H9 (cell line): ENCODE measurements at regions not wholly inside any gene's neighbourhood (a gene's known extent, or its start where the extent isn't known, plus 50 kb on each side); places are given as distances from the start of the nearest gene placed in this dataset.

ENCODE experiments used
- DNase-seq: peaks from one replicate; pipeline ENCODE4 v3.0.0-alpha.2; 2017
- H2AFZ ChIP-seq: one replicate; pipeline ENCODE4 v1.6.1; 2013; ENCODE audit warnings: mild to moderate bottlenecking, low read length, control low read depth, moderate library complexity
- H2AK5ac ChIP-seq: 2 replicates; pipeline ENCODE4 v1.6.1; 2013; ENCODE audit warnings: low read length, control low read depth, mixed read lengths; ENCODE audit not compliant: insufficient read length
- H2BK120ac ChIP-seq: one replicate; pipeline ENCODE4 v1.6.1; 2013; ENCODE audit warnings: low read depth, mild to moderate bottlenecking, low read length, control low read depth, inconsistent platforms; ENCODE audit not compliant: poor library complexity, severe bottlenecking
- H2BK12ac ChIP-seq: 2 replicates; pipeline ENCODE4 v1.6.1; 2013; ENCODE audit warnings: low read length, control low read depth, mixed read lengths, low read depth; ENCODE audit not compliant: insufficient read length
- H2BK15ac ChIP-seq: 2 replicates; pipeline ENCODE4 v1.6.1; 2013; ENCODE audit warnings: low read depth, low read length, control low read depth
- H2BK20ac ChIP-seq: one replicate; pipeline ENCODE4 v1.6.1; 2013; ENCODE audit warnings: low read depth, mild to moderate bottlenecking, low read length, control low read depth, inconsistent platforms; ENCODE audit not compliant: poor library complexity, severe bottlenecking
- H2BK5ac ChIP-seq: 2 replicates; pipeline ENCODE4 v1.6.1; 2013; ENCODE audit warnings: low read length, control low read depth, mixed read lengths; ENCODE audit not compliant: insufficient read length
- H3K14ac ChIP-seq: 2 replicates; pipeline ENCODE4 v1.6.1; 2013; ENCODE audit warnings: low read length, control low read depth; ENCODE audit not compliant: insufficient read depth
- H3K18ac ChIP-seq: 2 replicates; pipeline ENCODE4 v1.6.1; 2013; ENCODE audit warnings: low read depth, mild to moderate bottlenecking, mixed read lengths, low read length, control low read depth; ENCODE audit not compliant: insufficient read length
- H3K23ac ChIP-seq: 2 replicates; pipeline ENCODE4 v1.6.1; 2013; ENCODE audit warnings: low read length, control low read depth, mixed read lengths, low read depth; ENCODE audit not compliant: insufficient read length
- H3K23me2 ChIP-seq: 2 replicates; pipeline ENCODE4 v1.6.1; 2013; ENCODE audit warnings: low read depth, mild to moderate bottlenecking, mixed read lengths, low read length, control low read depth; ENCODE audit not compliant: insufficient read length, poor library complexity, severe bottlenecking
- H3K27ac ChIP-seq: 2 replicates; pipeline ENCODE4 v1.5.1; 2013; ENCODE audit warnings: low read length, control low read depth, mixed read lengths, low read depth; ENCODE audit not compliant: insufficient read length
- H3K27me3 ChIP-seq: 2 replicates; pipeline ENCODE4 v1.6.1; 2013; ENCODE audit warnings: low read length, control low read depth, inconsistent platforms; ENCODE audit not compliant: insufficient read depth
- H3K4ac ChIP-seq: 2 replicates; pipeline ENCODE4 v1.6.1; 2013; ENCODE audit warnings: low read depth, mild to moderate bottlenecking, control low read depth, inconsistent platforms, low read length, moderate library complexity
- H3K4me1 ChIP-seq: 2 replicates; pipeline ENCODE4 v1.6.1; 2013; ENCODE audit warnings: low read length, control low read depth, inconsistent platforms; ENCODE audit not compliant: insufficient read depth
- H3K4me2 ChIP-seq: 2 replicates; pipeline ENCODE4 v1.6.1; 2013; ENCODE audit warnings: low read length, control low read depth, mixed read lengths; ENCODE audit not compliant: insufficient read length, insufficient read depth
- H3K56ac ChIP-seq: 2 replicates; pipeline ENCODE4 v1.6.1; 2013; ENCODE audit warnings: low read depth, mild to moderate bottlenecking, mixed read lengths, low read length, control low read depth; ENCODE audit not compliant: insufficient read length
- H3K79me1 ChIP-seq: 2 replicates; pipeline ENCODE4 v1.6.1; 2013; ENCODE audit warnings: low read depth, mild to moderate bottlenecking, moderate library complexity, low read length, control low read depth, inconsistent platforms; ENCODE audit not compliant: insufficient read depth, poor library complexity, severe bottlenecking
- H3K79me2 ChIP-seq: 2 replicates; pipeline ENCODE4 v1.6.1; 2013; ENCODE audit warnings: low read length, control low read depth, inconsistent platforms; ENCODE audit not compliant: insufficient read depth
- H3K9ac ChIP-seq: 2 replicates; pipeline ENCODE4 v1.6.1; 2013; ENCODE audit warnings: low read length, control low read depth, mixed read lengths; ENCODE audit not compliant: insufficient read length; ENCODE audit errors: extremely low read depth
- H3K9me3 ChIP-seq: one replicate; pipeline ENCODE4 v1.6.1; 2013; ENCODE audit warnings: low read depth, low read length, inconsistent platforms; ENCODE audit not compliant: control insufficient read depth
- H3T11ph ChIP-seq: one replicate; pipeline ENCODE4 v1.6.1; 2013; ENCODE audit warnings: mild to moderate bottlenecking, low read length, control low read depth, inconsistent platforms
- H4K20me1 ChIP-seq: one replicate; pipeline ENCODE4 v1.6.1; 2013; ENCODE audit not compliant: control insufficient read depth, insufficient read length, insufficient read depth
- H4K5ac ChIP-seq: 2 replicates; pipeline ENCODE4 v1.6.1; 2013; ENCODE audit warnings: low read depth, mild to moderate bottlenecking, mixed read lengths, low read length, control low read depth; ENCODE audit not compliant: insufficient read length
- H4K8ac ChIP-seq: replicated peaks from 2 replicates; pipeline ENCODE4 v1.6.1; 2013; ENCODE audit warnings: low read length, control low read depth, mixed read lengths, low read depth; ENCODE audit not compliant: insufficient read length
- H4K91ac ChIP-seq: 2 replicates; pipeline ENCODE4 v1.6.1; 2013; ENCODE audit warnings: low read depth, mild to moderate bottlenecking, moderate library complexity, mixed read lengths, low read length, control low read depth; ENCODE audit not compliant: insufficient read length
- H3K27ac Mint-ChIP-seq, 3 experiments: 2 replicates in 2 of 3; 3 replicates in 1 of 3; pipeline ENCODE4 v1.8.0; 2020 to 2021; ENCODE audit warnings: mixed read lengths in 3 of 3, mild to moderate bottlenecking in 1 of 3, moderate library complexity in 1 of 3
- H3K27me3 Mint-ChIP-seq: 2 replicates; pipeline ENCODE4 v1.8.0; 2021; ENCODE audit warnings: low read depth, mild to moderate bottlenecking, moderate library complexity, mixed read lengths
- H3K36me3 Mint-ChIP-seq, 3 experiments: 2 replicates in 2 of 3; 3 replicates in 1 of 3; pipeline ENCODE4 v1.8.0; 2020 to 2021; ENCODE audit warnings: low read depth in 3 of 3, mixed read lengths in 3 of 3; ENCODE audit not compliant: insufficient read depth in 1 of 3
- H3K4me1 Mint-ChIP-seq, 2 experiments: 2 replicates each; pipeline ENCODE4 v1.8.0; 2020; ENCODE audit warnings: mixed read lengths in 2 of 2
- H3K4me3 Mint-ChIP-seq, 2 experiments: 2 replicates in 1 of 2; 3 replicates in 1 of 2; pipeline ENCODE4 v1.8.0; 2020 to 2021; ENCODE audit warnings: mild to moderate bottlenecking in 2 of 2, mixed read lengths in 2 of 2, moderate library complexity in 1 of 2
- H3K9me3 Mint-ChIP-seq, 2 experiments: 2 replicates in 1 of 2; 3 replicates in 1 of 2; pipeline ENCODE4 v1.8.0; 2020; ENCODE audit warnings: mild to moderate bottlenecking in 2 of 2, mixed read lengths in 2 of 2, moderate library complexity in 1 of 2
- WGBS: extraction: QIAGEN DNeasy Blood & Tissue Kit; methylation state at CpG from one replicate; pipeline ENCODE4 v1.1.7; 2013; ENCODE audit warnings: missing lambda C conversion rate, low lambda C conversion rate, mixed read lengths; ENCODE audit not compliant: insufficient read length; ENCODE audit errors: extremely low coverage; 5-methylcytosine and 5-hydroxymethylcytosine counted together
- TF ChIP-seq, protein P1 (sequence below): fragments of 200-600 bp; sonication (generic); conservative IDR thresholded peaks from 3 replicates; pipeline ENCODE4 v1.8.0; 2021; ENCODE audit warnings: antibody characterized with exemption, mild to moderate bottlenecking

DNA sequence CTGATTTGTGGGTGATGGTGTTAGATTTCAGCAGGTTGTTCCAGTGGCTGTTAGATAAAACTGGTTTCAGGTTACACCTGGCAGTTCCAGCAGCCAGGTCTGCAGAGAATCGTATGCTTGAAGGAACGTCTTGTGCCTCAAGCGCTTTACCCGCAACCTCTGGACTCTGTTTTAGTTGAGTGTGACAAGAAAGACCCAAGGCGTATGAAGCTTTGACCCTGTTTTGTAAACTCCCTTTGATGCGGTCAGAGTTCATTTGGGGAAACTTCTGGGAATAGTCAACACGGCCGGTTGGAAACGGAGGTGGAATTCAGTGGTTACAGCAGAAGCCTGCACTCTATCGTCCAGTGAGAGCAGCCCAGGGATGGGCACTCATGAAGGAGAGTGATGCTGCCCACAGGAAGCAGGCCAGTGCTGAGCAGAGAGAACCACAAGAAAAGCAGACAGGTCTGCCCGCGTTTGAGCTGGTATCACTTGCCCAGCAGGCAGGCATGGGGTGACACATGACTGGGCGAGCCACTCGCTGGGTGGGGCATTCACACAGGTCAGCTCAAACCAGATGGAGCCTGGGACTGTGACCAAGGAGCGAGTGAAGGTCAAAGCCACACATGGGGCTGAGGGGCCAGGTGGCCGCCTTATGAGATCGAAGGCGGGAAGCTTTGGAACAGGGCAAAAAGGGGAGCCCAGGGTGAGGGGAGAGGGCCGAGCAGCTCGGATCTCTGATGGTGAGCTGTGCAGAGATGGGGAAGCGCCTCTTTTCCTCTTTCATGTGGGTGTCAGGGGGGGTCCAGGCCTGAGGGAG, 99.6 kb upstream of the MBOAT2 start:
- no peak overlapping the region for H2BK15ac ChIP-seq
- H3K4me1 ChIP-seq = peaks cover 8% of the 10 kb centered on the region; the same call in 1 of the 2 replicates
- H2AK5ac ChIP-seq = no peak overlapping the region
- DNase-seq = no peak
- peak overlapping the region; percentile 16; the same call in 1 of the 2 replicates for H3K14ac ChIP-seq
- H2BK12ac ChIP-seq = no peak overlapping the region
- Mint-ChIP-seq H3K27ac (peak overlapping the region; percentile 13 to 56 (median 44); a peak in 4 of 7 replicates), H3K27me3 (peaks cover 24% of the 10 kb centered on the region), H3K4me3 (peak overlapping the region; percentile 27 to 62; a peak in 4 of 5 replicates), H3K4me1 (peaks cover 37 to 44% of the 10 kb centered on the region in 2 experiments), H3K9me3 (no peaks in the 10 kb centered on the region; a peak in 1 of 5 replicates), H3K36me3 (no peaks in the 10 kb centered on the region)
- no peaks in the 10 kb centered on the region for H4K20me1 ChIP-seq
- TF ChIP-seq, protein P1, sequence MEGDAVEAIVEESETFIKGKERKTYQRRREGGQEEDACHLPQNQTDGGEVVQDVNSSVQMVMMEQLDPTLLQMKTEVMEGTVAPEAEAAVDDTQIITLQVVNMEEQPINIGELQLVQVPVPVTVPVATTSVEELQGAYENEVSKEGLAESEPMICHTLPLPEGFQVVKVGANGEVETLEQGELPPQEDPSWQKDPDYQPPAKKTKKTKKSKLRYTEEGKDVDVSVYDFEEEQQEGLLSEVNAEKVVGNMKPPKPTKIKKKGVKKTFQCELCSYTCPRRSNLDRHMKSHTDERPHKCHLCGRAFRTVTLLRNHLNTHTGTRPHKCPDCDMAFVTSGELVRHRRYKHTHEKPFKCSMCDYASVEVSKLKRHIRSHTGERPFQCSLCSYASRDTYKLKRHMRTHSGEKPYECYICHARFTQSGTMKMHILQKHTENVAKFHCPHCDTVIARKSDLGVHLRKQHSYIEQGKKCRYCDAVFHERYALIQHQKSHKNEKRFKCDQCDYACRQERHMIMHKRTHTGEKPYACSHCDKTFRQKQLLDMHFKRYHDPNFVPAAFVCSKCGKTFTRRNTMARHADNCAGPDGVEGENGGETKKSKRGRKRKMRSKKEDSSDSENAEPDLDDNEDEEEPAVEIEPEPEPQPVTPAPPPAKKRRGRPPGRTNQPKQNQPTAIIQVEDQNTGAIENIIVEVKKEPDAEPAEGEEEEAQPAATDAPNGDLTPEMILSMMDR = no peak
- peak overlapping the region; percentile 38 for H3K4me2 ChIP-seq
- no peaks in the 10 kb centered on the region for H3K23me2 ChIP-seq
- no peak overlapping the region for H3K4ac ChIP-seq
- H4K91ac ChIP-seq = no peak overlapping the region
- no peak overlapping the region for H4K8ac ChIP-seq
- no peak overlapping the region for H2BK20ac ChIP-seq
- no peak overlapping the region for H3K56ac ChIP-seq
- H3K27ac ChIP-seq = no peak overlapping the region
- no peak overlapping the region for H2BK120ac ChIP-seq
- WGBS = no CpG with 5 or more reads among the region's 21 CpGs
- H4K5ac ChIP-seq = no peak overlapping the region
- no peak overlapping the region for H3T11ph ChIP-seq
- H3K18ac ChIP-seq = peak overlapping the region; percentile 23
- H2BK5ac ChIP-seq = no peak overlapping the region
- no peaks in the 10 kb centered on the region for H3K79me2 ChIP-seq
- H3K23ac ChIP-seq = no peak overlapping the region
- H3K9ac ChIP-seq = no peak overlapping the region
- H3K79me1 ChIP-seq = no peaks in the 10 kb centered on the region
- no peaks in the 10 kb centered on the region; the same call in 1 of the 2 replicates for H3K27me3 ChIP-seq
- H3K9me3 ChIP-seq = no peaks in the 10 kb centered on the region
- no peak overlapping the region for H2AFZ ChIP-seq
